HEK293 (cell line): ENCODE measurements at regions not wholly inside any gene's neighbourhood (a gene's known extent, or its start where the extent isn't known, plus 50 kb on each side); places are given as distances from the start of the nearest gene placed in this dataset.

Source experiments
- CTCF ChIA-PET: fragments of 350-600 bp; formaldehyde crosslinking; extraction: SDS; loops from one replicate; lab custom pipeline; 2021; ENCODE audit warnings: antibody characterized with exemption; lab: Yijun Ruan, JAX
- POLR2A ChIA-PET: fragments of 300-600 bp; formaldehyde crosslinking; extraction: SDS; loops from one replicate; lab custom pipeline; 2020; ENCODE audit warnings: antibody characterized with exemption, inconsistent platforms; lab: Yijun Ruan, JAX
- H3K27ac ChIP-seq: fragments of 200-500 bp; sonication (Bioruptor generic); 2 replicates; pipeline ENCODE4 v1.5.1; 2014; ENCODE audit warnings: low read depth, low read length, control low read depth, inconsistent platforms; ENCODE audit errors: extremely low read depth
- H3K36me3 ChIP-seq, 2 experiments: fragments of 200-500 bp in 1 of 2; sonication (Bioruptor generic) in 1 of 2; 1 replicate in 1 of 2; 2 replicates in 1 of 2; pipeline ENCODE4 v1.5.1; 2014 to 2017; ENCODE audit warnings: inconsistent platforms in 2 of 2, low read length in 2 of 2; ENCODE audit not compliant: control insufficient read depth in 2 of 2, insufficient read depth in 1 of 2
- H3K4me1 ChIP-seq: fragments of 200-500 bp; sonication (Bioruptor generic); 2 replicates; pipeline ENCODE4 v1.5.1; 2014; ENCODE audit warnings: mild to moderate bottlenecking, low read length, inconsistent platforms; ENCODE audit not compliant: control insufficient read depth, insufficient read depth
- H3K4me3 ChIP-seq: 2 replicates; pipeline ENCODE4 v1.5.1; 2011; ENCODE audit warnings: low read depth, mild to moderate bottlenecking, control low read depth, low read length, moderate library complexity
- H3K9me3 ChIP-seq: fragments of 200-500 bp; sonication (Bioruptor generic); 2 replicates; pipeline ENCODE4 v1.5.1; 2014; ENCODE audit warnings: low read depth, low read length, inconsistent platforms; ENCODE audit not compliant: control insufficient read depth, insufficient read depth
- AEBP2 ChIP-seq: fragments of 450-650 bp; formaldehyde crosslinking; IDR thresholded peaks from 2 replicates; pipeline ENCODE4 v1.5.1; 2016; ENCODE audit warnings: missing biosample characterization, missing genetic modification characterization, borderline replicate concordance
- GLI4 ChIP-seq: fragments of 450-650 bp; formaldehyde crosslinking; IDR thresholded peaks from 2 replicates; pipeline ENCODE4 v1.5.1; 2016; ENCODE audit warnings: missing biosample characterization, missing genetic modification characterization
- HIC1 ChIP-seq: fragments of 450-650 bp; formaldehyde crosslinking; IDR thresholded peaks from 2 replicates; pipeline ENCODE4 v1.5.1; 2016; ENCODE audit warnings: missing biosample characterization, missing genetic modification characterization
- PRDM6 ChIP-seq: fragments of 450-650 bp; formaldehyde crosslinking; IDR thresholded peaks from 2 replicates; pipeline ENCODE4 v1.5.1; 2017; ENCODE audit warnings: missing biosample characterization, missing genetic modification characterization
- WT1 ChIP-seq: fragments of 450-650 bp; formaldehyde crosslinking; IDR thresholded peaks from 2 replicates; pipeline ENCODE4 v1.5.1; 2016; ENCODE audit warnings: missing biosample characterization, missing genetic modification characterization
- ZBTB7A ChIP-seq: fragments of 450-650 bp; formaldehyde crosslinking; IDR thresholded peaks from 2 replicates; pipeline ENCODE4 v1.5.1; 2016; ENCODE audit warnings: low read depth, missing biosample characterization, missing genetic modification characterization
- ZFP37 ChIP-seq: fragments of 450-650 bp; formaldehyde crosslinking; IDR thresholded peaks from 2 replicates; pipeline ENCODE4 v1.5.1; 2016; ENCODE audit warnings: missing biosample characterization, missing genetic modification characterization
- ZFP69B ChIP-seq: fragments of 450-650 bp; formaldehyde crosslinking; IDR thresholded peaks from 2 replicates; pipeline ENCODE4 v1.5.1; 2016; ENCODE audit warnings: missing biosample characterization, missing genetic modification characterization
- ZNF114 ChIP-seq: fragments of 450-650 bp; formaldehyde crosslinking; IDR thresholded peaks from 2 replicates; pipeline ENCODE4 v1.5.0; 2017; ENCODE audit warnings: missing biosample characterization, missing genetic modification characterization
- ZNF140 ChIP-seq: fragments of 450-650 bp; formaldehyde crosslinking; IDR thresholded peaks from 2 replicates; pipeline ENCODE4 v1.5.1; 2016; ENCODE audit warnings: missing biosample characterization, missing genetic modification characterization
- ZNF169 ChIP-seq: fragments of 450-650 bp; formaldehyde crosslinking; IDR thresholded peaks from 2 replicates; pipeline ENCODE4 v1.5.1; 2016; ENCODE audit warnings: missing biosample characterization, missing genetic modification characterization
- ZNF211 ChIP-seq: fragments of 450-650 bp; formaldehyde crosslinking; IDR thresholded peaks from 2 replicates; pipeline ENCODE4 v1.5.1; 2016; ENCODE audit warnings: low read depth, missing biosample characterization, missing genetic modification characterization
- ZNF48 ChIP-seq: fragments of 450-650 bp; formaldehyde crosslinking; IDR thresholded peaks from 2 replicates; pipeline ENCODE4 v1.5.1; 2016; ENCODE audit warnings: missing biosample characterization, missing genetic modification characterization
- ZNF514 ChIP-seq: fragments of 450-650 bp; formaldehyde crosslinking; IDR thresholded peaks from 2 replicates; pipeline ENCODE4 v1.5.1; 2016; ENCODE audit warnings: missing biosample characterization, missing genetic modification characterization
- ZNF521 ChIP-seq: fragments of 450-650 bp; formaldehyde crosslinking; IDR thresholded peaks from 2 replicates; pipeline ENCODE4 v1.5.1; 2017; ENCODE audit warnings: missing biosample characterization, mild to moderate bottlenecking, missing genetic modification characterization
- ZNF600 ChIP-seq: fragments of 450-650 bp; formaldehyde crosslinking; IDR thresholded peaks from 2 replicates; pipeline ENCODE4 v1.5.1; 2016; ENCODE audit warnings: missing biosample characterization, missing genetic modification characterization
- ZNF623 ChIP-seq: fragments of 450-650 bp; formaldehyde crosslinking; IDR thresholded peaks from 2 replicates; pipeline ENCODE4 v1.5.1; 2016; ENCODE audit warnings: missing biosample characterization, missing genetic modification characterization
- ZNF645 ChIP-seq: fragments of 450-650 bp; formaldehyde crosslinking; IDR thresholded peaks from 2 replicates; pipeline ENCODE4; 2016; ENCODE audit warnings: missing biosample characterization, missing genetic modification characterization
- ZNF677 ChIP-seq: fragments of 450-650 bp; IDR thresholded peaks from 2 replicates; pipeline ENCODE4 v1.5.0; 2018; ENCODE audit warnings: missing biosample characterization, mild to moderate bottlenecking, missing genetic modification characterization, moderate library complexity
- ZNF791 ChIP-seq: fragments of 450-650 bp; formaldehyde crosslinking; IDR thresholded peaks from 2 replicates; pipeline ENCODE4 v1.5.1; 2016; ENCODE audit warnings: missing biosample characterization, missing genetic modification characterization

- ChIA-PET POLR2A (no interaction called here), CTCF (no interaction called here)
- TF ChIP-seq GLI4 (no peak), HIC1 (peak; percentile 18; the same call in 1 of the 2 replicates), WT1 (tag by site-specific recombination) (no peak), ZNF600 (tag by site-specific recombination) (peak; percentile 88), ZNF169 (tag by site-specific recombination) (no peak)
- H3K9me3 ChIP-seq, result no peaks in the 10 kb centered on the region
- H3K36me3 ChIP-seq, result no peaks in the 10 kb centered on the region; a peak in 1 of 3 replicates
- peaks cover 73% of the 10 kb centered on the region for H3K4me1 ChIP-seq
- H3K27ac ChIP-seq, result no peak overlapping the region
- H3K4me3 ChIP-seq, result no peak overlapping the region
Measured at GRCh38 chr1:232553050-232553754, 76.7 kb downstream of the SIPA1L2 start.

GRCh38 chr1:232551386-232551785 lies 78.5 kb downstream of the SIPA1L2 start:
- Histone ChIP-seq H3K9me3 (no peaks in the 10 kb centered on the region), H3K27ac (no peak overlapping the region), H3K4me3 (no peak overlapping the region), H3K36me3 (no peaks in the 10 kb centered on the region; a peak in 1 of 3 replicates), H3K4me1 (peaks cover 64% of the 10 kb centered on the region)
- ChIA-PET POLR2A (interaction anchor here (0.9 kb wide), 1 partner anchor 13 kb away, joined by 3 read pairs; no protein-coding TSS in a partner anchor), CTCF (no interaction called here)
- TF ChIP-seq ZNF140 (no peak), ZNF791 (tag by site-specific recombination) (no peak), ZFP69B (tag by site-specific recombination) (no peak), ZNF677 (tag by site-specific recombination) (no peak), AEBP2 (tag by site-specific recombination) (no peak), ZNF645 (no peak), ZBTB7A (tag by site-specific recombination) (no peak), ZNF521 (tag by site-specific recombination) (no peak), ZNF114 (tag by site-specific recombination) (no peak), ZNF623 (tag by site-specific recombination) (no peak), PRDM6 (no peak), ZNF514 (tag by site-specific recombination) (no peak), ZFP37 (tag by site-specific recombination) (no peak), ZNF48 (no peak), ZNF211 (tag by site-specific recombination) (no peak)
